ENCODE measurements at regions not wholly inside any gene's neighbourhood (a gene's known extent, or its start where the extent isn't known, plus 50 kb on each side); places are given as distances from the start of the nearest gene placed in this dataset.
"Not testable (repeated sequence)": the region's sequence is repeated elsewhere in the genome, so short reads cannot be mapped to it uniquely, and the experiment has no call there.

DNA sequence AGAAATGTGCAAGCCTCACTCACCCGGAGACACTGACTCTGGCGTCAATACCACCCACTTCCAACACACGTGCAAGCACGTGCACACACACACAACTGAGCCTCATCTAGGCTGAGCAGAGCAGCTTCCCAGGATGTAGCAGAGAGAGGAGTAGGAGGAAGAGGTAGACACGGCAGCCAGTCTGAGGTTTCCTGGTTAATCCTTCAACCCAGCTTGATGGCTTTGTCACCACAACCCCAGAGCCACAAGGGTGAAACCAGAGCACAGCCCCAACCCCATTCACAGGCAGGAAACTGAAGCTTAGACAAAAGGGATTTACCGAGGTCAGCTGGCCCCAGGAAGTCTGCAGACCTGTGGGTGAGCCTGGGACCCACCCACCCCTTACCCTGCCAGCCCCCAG, 905.3 kb downstream of the TUBA3C start:
- peaks cover 35% of the 10 kb centered on the region for H3K9me3 Mint-ChIP-seq
- H3K27me3 Mint-ChIP-seq; H3K27ac Mint-ChIP-seq; H3K4me3 Mint-ChIP-seq; intact Hi-C loops (cut with micrococcal nuclease); H3K36me3 Mint-ChIP-seq (ENCODE audit: low read depth); H3K4me1 Mint-ChIP-seq (ENCODE audit: low read depth): not testable (repeated sequence)

DNA sequence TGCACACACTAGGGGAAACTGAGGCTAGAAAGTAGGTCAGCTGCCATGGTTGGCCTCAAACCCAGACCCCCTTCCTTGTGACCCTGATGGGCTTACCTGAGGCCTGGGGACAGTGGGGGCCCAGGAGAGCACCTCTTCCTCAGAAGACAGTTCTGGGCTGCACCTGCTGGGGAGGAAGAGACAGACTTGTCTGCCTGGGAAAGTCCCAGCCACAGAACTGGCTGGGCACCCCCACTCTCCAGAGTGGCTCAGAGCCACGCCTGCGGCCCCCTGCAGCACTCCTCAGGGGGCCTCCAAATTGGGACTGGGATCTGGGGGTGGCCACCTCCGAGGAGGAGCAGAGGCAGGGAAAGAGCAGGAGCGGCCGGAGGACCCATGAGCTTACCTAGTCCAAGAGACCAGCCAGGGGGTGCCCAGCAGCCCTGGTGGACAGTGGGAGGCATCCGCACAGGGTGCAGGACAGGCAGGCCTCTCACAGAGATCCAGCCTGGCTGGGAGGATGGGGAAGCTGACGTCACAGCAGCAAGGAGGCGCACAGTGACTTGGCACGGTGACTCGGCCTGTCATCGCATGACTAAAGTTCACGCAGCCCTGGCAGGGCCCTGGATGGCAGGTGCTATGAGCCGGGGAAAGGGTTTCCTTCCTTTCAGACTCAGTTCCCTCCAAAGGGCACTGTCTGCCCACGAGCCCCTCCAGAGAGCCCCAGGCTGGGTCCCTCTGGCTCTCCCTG, 907.7 kb downstream of the TUBA3C start:
- H3K27me3 Mint-ChIP-seq; H3K4me1 Mint-ChIP-seq (ENCODE audit: low read depth); H3K36me3 Mint-ChIP-seq (ENCODE audit: low read depth); H3K27ac Mint-ChIP-seq; H3K4me3 Mint-ChIP-seq; intact Hi-C loops (cut with micrococcal nuclease): not testable (repeated sequence)
- peaks cover 26% of the 10 kb centered on the region for H3K9me3 Mint-ChIP-seq

DNA sequence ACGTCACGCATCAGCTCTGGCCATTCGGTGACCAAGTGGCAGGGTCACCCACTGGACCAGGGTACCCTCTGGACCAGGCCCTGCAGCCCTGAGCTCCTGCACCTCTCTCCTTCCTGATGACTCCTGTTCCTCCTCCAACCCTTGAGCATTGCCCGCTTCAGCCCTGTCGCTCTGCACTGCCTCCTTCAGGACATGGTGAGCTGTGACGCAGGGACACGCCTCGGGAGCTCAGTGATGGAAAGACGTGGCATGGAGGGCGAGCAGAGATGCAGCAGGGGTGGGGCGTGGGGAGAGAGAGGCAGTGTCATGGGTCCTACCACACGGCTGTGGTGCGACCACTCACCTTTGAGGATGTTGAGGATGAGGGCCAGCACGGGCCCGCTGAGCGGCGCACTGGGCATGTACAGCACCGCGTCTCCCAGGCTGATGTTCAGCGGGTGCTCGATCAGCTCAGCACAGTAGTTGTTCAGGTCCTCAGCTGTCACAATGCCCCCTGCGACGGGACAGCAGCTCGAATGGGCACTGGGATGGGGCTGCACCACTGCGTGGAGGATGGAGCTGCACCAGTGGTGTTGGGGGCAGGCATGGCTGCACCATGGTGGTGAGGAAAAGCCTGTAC, 922.7 kb downstream of the TUBA3C start:
- H3K27me3 Mint-ChIP-seq; H3K27ac Mint-ChIP-seq; H3K4me1 Mint-ChIP-seq (ENCODE audit: low read depth); intact Hi-C loops (cut with micrococcal nuclease); H3K36me3 Mint-ChIP-seq (ENCODE audit: low read depth); H3K4me3 Mint-ChIP-seq: not testable (repeated sequence)
- H3K9me3 Mint-ChIP-seq = peaks cover 76% of the 10 kb centered on the region

DNA sequence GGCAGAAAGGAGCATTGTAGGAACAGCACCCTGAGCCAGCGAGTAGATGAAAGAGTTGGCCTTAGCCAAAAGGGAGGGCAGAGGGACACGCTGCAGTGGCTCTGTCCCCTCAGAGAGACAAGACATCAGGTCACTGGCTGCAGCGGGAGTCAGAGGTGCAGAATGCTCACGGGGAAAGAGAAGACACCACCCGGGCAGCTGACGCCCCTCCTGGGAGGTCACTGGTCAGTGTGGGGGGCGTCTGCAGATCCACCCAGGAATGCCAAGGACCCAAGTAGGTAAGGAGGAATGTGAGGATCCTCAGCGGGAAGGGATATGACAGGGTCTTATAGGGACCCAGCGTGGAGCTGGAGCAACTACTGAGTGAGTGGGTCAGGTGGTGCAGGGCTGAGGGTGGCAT, 923.9 kb downstream of the TUBA3C start:
- not testable (repeated sequence) for H3K36me3 Mint-ChIP-seq (ENCODE audit: low read depth); H3K27ac Mint-ChIP-seq

DNA sequence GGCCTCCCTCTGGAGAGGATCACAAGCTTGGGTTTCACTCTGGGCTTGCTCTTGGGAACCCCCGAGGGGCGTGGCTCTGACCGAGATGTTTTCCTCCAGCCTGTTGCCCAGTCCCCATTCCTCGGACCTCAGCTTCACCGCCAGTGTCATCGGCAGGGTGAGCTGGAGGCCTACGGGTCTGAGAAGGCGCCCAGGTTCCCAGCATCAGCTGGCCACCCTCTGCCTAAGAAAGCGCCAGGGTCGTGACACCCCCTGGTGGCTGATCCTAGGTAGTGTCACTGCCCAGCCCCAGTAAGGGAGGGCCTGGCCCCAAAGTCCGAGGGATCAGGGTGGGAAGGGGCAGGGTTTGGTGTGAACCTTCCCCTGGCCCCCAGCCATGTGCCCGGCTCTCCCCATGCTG, 928.8 kb downstream of the TUBA3C start:
- H3K27ac Mint-ChIP-seq; H3K27me3 Mint-ChIP-seq; intact Hi-C loops (cut with micrococcal nuclease); H3K4me1 Mint-ChIP-seq (ENCODE audit: low read depth); H3K4me3 Mint-ChIP-seq; H3K36me3 Mint-ChIP-seq (ENCODE audit: low read depth): not testable (repeated sequence)
- peaks cover 62% of the 10 kb centered on the region for H3K9me3 Mint-ChIP-seq

More for the DNA sequence above, 923.9 kb downstream of the TUBA3C start:
- H3K27me3 Mint-ChIP-seq; intact Hi-C loops (cut with micrococcal nuclease); H3K4me1 Mint-ChIP-seq (ENCODE audit: low read depth); H3K4me3 Mint-ChIP-seq: not testable (repeated sequence)
- peaks cover 76% of the 10 kb centered on the region for H3K9me3 Mint-ChIP-seq

DNA sequence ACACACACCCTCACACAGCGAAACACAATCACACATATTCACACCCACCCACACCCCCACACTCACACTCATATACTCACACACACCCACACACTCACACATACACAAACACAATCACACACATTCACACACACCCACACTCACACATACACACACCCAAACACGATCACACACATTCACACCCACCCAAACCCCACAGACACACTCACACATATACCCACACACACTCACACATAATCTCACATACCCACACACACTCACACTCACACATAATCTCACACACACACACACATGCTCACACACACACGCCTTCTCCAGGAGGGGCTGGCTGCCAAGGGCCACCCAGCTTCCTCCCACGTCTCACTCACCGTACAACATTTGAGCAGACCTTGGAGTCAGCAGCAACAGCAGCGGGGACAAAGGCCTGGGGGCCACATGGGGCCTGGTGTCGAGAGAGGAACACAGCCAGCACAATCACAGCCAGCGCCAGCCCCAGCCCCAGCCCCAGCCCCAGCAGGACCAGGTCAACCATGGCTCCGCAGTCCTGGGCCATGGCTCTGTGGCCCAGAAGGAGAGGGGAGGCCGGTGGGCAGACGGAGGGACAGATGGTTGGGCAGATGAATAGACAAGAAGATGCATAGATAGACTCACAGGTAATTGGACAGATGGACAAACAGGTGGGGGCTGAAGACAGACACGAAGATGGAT, 932.9 kb downstream of the TUBA3C start:
- H3K4me3 Mint-ChIP-seq; H3K36me3 Mint-ChIP-seq (ENCODE audit: low read depth); H3K27me3 Mint-ChIP-seq; intact Hi-C loops (cut with micrococcal nuclease); H3K4me1 Mint-ChIP-seq (ENCODE audit: low read depth); H3K27ac Mint-ChIP-seq: not testable (repeated sequence)
- H3K9me3 Mint-ChIP-seq = peaks cover 38% of the 10 kb centered on the region

DNA sequence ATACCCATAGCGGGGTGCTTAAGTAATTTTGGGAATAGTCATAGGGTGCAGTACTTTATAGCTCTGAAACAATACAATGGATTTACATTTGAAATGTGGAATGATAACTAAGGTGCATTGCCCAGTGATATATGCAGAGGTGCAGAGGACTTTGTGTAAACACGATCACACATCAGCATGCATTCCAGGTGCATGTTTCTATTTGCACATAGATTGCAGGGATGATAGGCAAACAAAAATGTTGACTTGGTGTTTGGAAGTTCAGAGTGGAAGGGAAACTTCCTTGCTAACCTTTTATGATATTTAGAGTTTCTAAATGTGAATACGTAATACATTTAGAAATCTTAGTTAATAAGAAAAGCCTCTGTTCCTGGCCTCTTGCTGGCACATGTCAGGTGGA, 941.5 kb downstream of the TUBA3C start:
- intact Hi-C loops (cut with micrococcal nuclease); H3K4me1 Mint-ChIP-seq (ENCODE audit: low read depth); H3K27ac Mint-ChIP-seq; H3K36me3 Mint-ChIP-seq (ENCODE audit: low read depth); H3K4me3 Mint-ChIP-seq; H3K27me3 Mint-ChIP-seq: not testable (repeated sequence)
- H3K9me3 Mint-ChIP-seq = peaks cover 70% of the 10 kb centered on the region

DNA sequence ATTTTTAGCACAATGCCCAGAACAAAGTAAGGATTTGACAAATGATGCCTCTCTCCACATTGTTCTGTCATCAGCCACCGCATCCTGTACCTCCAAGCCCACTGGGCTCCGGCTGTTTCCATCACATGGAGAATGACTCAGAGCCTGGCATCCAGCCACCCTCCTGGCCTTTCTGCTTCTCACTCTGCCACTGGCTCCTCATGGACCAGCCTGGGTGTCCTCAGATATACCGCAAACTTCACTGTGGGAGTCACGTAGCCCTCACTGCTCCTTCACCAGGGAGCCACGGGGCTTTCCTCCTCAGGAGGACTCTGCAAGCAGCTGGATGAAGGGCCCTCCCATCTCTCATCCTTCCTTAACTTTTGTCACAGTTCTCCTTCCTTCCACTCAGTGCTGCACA, 943.0 kb downstream of the TUBA3C start:
- H3K36me3 Mint-ChIP-seq (ENCODE audit: low read depth); H3K4me3 Mint-ChIP-seq; H3K27ac Mint-ChIP-seq; H3K4me1 Mint-ChIP-seq (ENCODE audit: low read depth); H3K27me3 Mint-ChIP-seq; intact Hi-C loops (cut with micrococcal nuclease): not testable (repeated sequence)
- H3K9me3 Mint-ChIP-seq = peaks cover 81% of the 10 kb centered on the region

DNA sequence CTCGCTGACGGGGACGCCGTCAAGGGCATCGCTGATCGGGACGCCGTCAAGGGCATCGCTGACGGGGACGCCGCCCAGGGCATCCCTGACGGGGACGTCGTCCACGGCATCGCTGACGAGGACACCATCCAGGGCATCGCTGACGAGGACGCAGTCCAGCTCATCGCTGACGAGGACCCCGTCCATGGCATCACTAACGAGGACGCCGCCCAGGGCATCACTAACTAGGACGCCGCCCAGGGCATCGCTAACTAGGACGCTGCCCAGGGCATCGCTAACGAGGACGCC, 945.2 kb downstream of the TUBA3C start:
- Mint-ChIP-seq H3K4me1 (ENCODE audit: low read depth) (no peaks in the 10 kb centered on the region), H3K27ac (no peak overlapping the region), H3K9me3 (peaks cover 79% of the 10 kb centered on the region), H3K4me3 (no peak overlapping the region), H3K27me3 (no peaks in the 10 kb centered on the region), H3K36me3 (ENCODE audit: low read depth) (no peaks in the 10 kb centered on the region)
- intact Hi-C loops (cut with micrococcal nuclease) = no loop called here

DNA sequence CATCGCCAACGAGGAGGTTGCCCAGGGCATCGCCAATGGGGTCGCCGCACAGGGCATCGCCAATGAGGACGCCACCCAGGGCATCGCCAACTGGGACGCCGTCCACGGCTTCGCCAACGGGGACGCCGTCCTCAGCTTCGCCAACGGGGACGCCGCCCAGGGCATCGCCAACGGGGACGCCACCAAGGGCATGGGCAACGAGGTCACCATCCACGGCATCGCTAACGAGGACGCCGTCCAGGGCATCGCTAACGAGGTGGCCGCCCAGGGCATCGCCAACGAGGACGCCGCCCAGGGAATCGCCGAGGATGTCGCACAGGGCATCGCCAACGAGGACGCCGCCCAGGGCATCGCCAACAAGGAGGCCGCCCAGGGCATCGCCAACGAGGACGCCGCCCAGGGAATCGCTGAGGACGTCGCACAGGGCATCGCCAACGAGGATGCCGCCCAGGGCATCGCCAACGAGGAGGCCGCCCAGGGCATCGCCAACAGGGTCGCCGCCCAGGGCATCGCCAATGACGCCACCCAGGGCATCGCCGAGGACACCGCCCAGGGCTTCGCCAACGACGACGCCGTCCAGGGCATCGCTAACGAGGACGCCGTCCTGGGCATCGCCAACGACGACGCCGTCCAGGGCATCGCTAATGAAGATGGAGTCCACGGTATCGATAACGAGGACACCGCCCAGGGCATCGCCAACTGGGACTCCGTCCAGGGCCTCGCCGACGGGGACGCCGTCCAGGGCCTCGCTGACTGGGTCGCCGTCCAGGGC, 945.7 kb downstream of the TUBA3C start:
- Mint-ChIP-seq H3K9me3 (peaks cover 75% of the 10 kb centered on the region), H3K27me3 (no peaks in the 10 kb centered on the region), H3K4me3 (no peak overlapping the region), H3K27ac (no peak overlapping the region), H3K4me1 (ENCODE audit: low read depth) (no peaks in the 10 kb centered on the region), H3K36me3 (ENCODE audit: low read depth) (no peaks in the 10 kb centered on the region)
- intact Hi-C loops (cut with micrococcal nuclease) = no loop called here

DNA sequence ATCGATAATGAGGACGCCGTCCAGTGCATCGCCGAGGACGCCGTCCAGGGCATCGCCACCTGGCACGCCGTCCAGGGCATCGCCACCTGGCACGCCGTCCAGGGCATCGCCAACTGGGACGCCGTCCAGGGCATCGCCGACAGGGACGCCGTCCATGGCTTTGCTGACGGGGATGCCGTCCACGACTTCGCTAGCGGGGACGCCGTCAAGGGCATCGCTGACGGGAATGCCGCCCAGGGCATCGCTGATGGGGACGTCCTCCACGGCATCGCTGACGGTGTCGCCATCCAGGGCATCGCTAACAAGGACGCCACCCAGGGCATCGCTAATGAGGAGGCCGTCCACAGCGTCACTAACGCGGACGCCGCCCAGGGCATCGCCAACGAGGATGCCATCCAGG, 946.5 kb downstream of the TUBA3C start:
- Mint-ChIP-seq H3K27me3 (no peaks in the 10 kb centered on the region), H3K27ac (no peak overlapping the region)

DNA sequence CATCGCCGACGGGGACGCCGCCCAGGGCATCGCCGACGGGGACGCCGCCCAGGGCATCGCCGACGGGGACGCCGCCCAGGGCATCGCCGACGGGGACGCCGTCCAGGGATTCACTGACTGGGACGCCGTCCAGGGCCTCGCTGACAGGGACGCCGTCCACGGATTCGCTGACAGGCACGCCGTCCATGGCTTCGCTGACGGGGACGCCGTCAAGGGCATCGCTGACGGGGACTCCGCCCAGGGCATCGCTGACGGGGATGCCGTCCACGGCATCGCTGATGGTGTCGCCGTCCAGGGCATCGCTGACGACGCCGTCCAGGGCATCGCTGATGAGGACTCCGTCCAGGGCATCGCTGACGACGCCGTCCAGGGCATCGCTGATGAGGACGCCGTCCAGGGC, 947.2 kb downstream of the TUBA3C start:
- H3K4me3 Mint-ChIP-seq; intact Hi-C loops (cut with micrococcal nuclease); H3K27me3 Mint-ChIP-seq; H3K4me1 Mint-ChIP-seq (ENCODE audit: low read depth); H3K36me3 Mint-ChIP-seq (ENCODE audit: low read depth); H3K27ac Mint-ChIP-seq: not testable (repeated sequence)
- H3K9me3 Mint-ChIP-seq = peaks cover 74% of the 10 kb centered on the region

More for the DNA sequence above, 946.5 kb downstream of the TUBA3C start:
- intact Hi-C loops (cut with micrococcal nuclease) = no loop called here
- H3K36me3 Mint-ChIP-seq (ENCODE audit: low read depth) = no peaks in the 10 kb centered on the region
- H3K9me3 Mint-ChIP-seq = peaks cover 79% of the 10 kb centered on the region
- no peak overlapping the region for H3K4me3 Mint-ChIP-seq
- no peaks in the 10 kb centered on the region for H3K4me1 Mint-ChIP-seq (ENCODE audit: low read depth)

DNA sequence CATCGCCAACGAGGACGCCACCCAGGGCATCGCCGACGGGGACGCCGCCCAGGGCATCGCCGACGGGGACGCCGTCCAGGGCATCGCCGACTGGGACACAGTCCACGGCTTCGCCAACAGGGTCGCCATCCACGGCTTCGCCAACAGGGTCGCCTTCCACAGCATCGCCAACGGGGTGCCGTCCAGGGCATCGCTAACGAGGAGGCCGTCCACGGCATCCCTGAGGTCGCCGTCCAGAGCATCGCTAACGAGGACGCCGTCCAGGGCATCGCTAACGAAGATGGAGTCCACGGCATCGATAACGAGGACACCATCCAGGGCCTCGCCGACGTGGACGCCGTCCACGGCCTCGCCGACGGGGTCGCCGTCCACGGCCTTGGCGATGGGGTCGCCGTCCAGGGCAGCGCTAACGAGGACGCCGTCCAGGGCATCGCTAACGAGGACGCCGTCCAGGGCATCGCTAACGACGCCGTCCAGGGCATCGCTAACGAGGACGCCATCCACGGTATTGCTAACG, 947.8 kb downstream of the TUBA3C start:
- Mint-ChIP-seq H3K27me3 (no peaks in the 10 kb centered on the region), H3K4me1 (ENCODE audit: low read depth) (no peaks in the 10 kb centered on the region), H3K27ac (no peak overlapping the region), H3K36me3 (ENCODE audit: low read depth) (no peaks in the 10 kb centered on the region), H3K4me3 (no peak overlapping the region), H3K9me3 (peaks cover 67% of the 10 kb centered on the region)
- intact Hi-C loops (cut with micrococcal nuclease) = no loop called here
